ENCODE measurements at regions not wholly inside any gene's neighbourhood (a gene's known extent, or its start where the extent isn't known, plus 50 kb on each side); places are given as distances from the start of the nearest gene placed in this dataset.

- ChIA-PET POLR2A (ENCODE audit: low non-redundant PET) (no interaction called here), CTCF (no interaction called here)
- no peak for DNase-seq (ENCODE audit: low spot score)
- H3K27ac ChIP-seq = no peak overlapping the region
- TF ChIP-seq CTCF (conservative IDR thresholded peaks at IDR 0.05; ENCODE audit: low read depth) = no peak
Observed at GRCh38 chr2:21602789-21603188, 479.0 kb downstream of the TDRD15 start.

- TF ChIP-seq CTCF (conservative IDR thresholded peaks at IDR 0.05; ENCODE audit: low read depth) = no peak
- DNase-seq (ENCODE audit: low spot score) = no peak
- CTCF ChIA-PET = no interaction called here
- no peak overlapping the region for H3K27ac ChIP-seq
- POLR2A ChIA-PET (ENCODE audit: low non-redundant PET) = no interaction called here
Observed at GRCh38 chr2:21607572-21607971, 483.8 kb downstream of the TDRD15 start.

GRCh38 chr2:21610304-21610703 is 486.5 kb downstream of the TDRD15 start:
- POLR2A ChIA-PET (ENCODE audit: low non-redundant PET) = no interaction called here
- CTCF ChIA-PET = no interaction called here
- H3K27ac ChIP-seq = no peak overlapping the region
- TF ChIP-seq CTCF (conservative IDR thresholded peaks at IDR 0.05; ENCODE audit: low read depth) = no peak
- no peak for DNase-seq (ENCODE audit: low spot score)

- ChIA-PET POLR2A (ENCODE audit: low non-redundant PET) (no interaction called here), CTCF (no interaction called here)
- TF ChIP-seq CTCF (conservative IDR thresholded peaks at IDR 0.05; ENCODE audit: low read depth) = no peak
- no peak overlapping the region for H3K27ac ChIP-seq
- DNase-seq (ENCODE audit: low spot score) = no peak
Observed at GRCh38 chr2:21617885-21618434, 494.2 kb downstream of the TDRD15 start.

- CTCF ChIA-PET = no interaction called here
- DNase-seq (ENCODE audit: low spot score) = no peak
- POLR2A ChIA-PET (ENCODE audit: low non-redundant PET) = no interaction called here
- TF ChIP-seq CTCF (conservative IDR thresholded peaks at IDR 0.05; ENCODE audit: low read depth) = no peak
- no peak overlapping the region for H3K27ac ChIP-seq
Observed at GRCh38 chr2:21620771-21621170, 497.0 kb downstream of the TDRD15 start.

- ChIA-PET POLR2A (ENCODE audit: low non-redundant PET) (no interaction called here), CTCF (no interaction called here)
- DNase-seq (ENCODE audit: low spot score) = no peak
- TF ChIP-seq CTCF (conservative IDR thresholded peaks at IDR 0.05; ENCODE audit: low read depth) = no peak
- no peak overlapping the region for H3K27ac ChIP-seq
Observed at GRCh38 chr2:21627938-21628337, 504.2 kb downstream of the TDRD15 start.

GRCh38 chr2:21633015-21633414 is 509.2 kb downstream of the TDRD15 start:
- CTCF ChIA-PET = no interaction called here
- no peak for DNase-seq (ENCODE audit: low spot score)
- no peak overlapping the region for H3K27ac ChIP-seq
- TF ChIP-seq CTCF (conservative IDR thresholded peaks at IDR 0.05; ENCODE audit: low read depth) = no peak
- POLR2A ChIA-PET (ENCODE audit: low non-redundant PET) = no interaction called here
